ENCODE measurements at regions not wholly inside any gene's neighbourhood (a gene's known extent, or its start where the extent isn't known, plus 50 kb on each side); places are given as distances from the start of the nearest gene placed in this dataset.
A peak's percentile ranks its signal among the peaks of the same experiment; 100 is the strongest.

DNA sequence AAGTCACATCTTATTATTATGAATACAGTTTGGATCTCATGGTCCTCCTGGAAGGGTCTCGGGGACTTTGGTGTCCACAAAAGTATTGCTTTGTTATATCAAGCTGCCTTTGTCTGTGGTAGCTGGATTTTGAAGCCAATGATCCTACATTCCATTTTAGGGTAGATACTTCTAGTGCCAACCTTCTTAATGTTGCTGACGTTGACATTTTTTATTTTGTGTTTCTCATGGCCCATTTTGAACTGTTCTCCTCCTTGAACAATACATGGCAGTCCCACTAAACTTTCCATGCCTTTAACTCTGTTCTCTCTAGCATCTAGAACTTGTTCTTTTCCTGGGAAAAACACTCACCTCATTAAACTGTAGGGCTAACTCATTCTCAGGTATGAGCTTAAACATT lies 425.8 kb downstream of the KCTD16 start:
- TF ChIP-seq POLR2A (IDR thresholded peaks at IDR 0.05; ENCODE audit: low read depth, low read length): no peak
- TF ChIP-seq, protein P1, sequence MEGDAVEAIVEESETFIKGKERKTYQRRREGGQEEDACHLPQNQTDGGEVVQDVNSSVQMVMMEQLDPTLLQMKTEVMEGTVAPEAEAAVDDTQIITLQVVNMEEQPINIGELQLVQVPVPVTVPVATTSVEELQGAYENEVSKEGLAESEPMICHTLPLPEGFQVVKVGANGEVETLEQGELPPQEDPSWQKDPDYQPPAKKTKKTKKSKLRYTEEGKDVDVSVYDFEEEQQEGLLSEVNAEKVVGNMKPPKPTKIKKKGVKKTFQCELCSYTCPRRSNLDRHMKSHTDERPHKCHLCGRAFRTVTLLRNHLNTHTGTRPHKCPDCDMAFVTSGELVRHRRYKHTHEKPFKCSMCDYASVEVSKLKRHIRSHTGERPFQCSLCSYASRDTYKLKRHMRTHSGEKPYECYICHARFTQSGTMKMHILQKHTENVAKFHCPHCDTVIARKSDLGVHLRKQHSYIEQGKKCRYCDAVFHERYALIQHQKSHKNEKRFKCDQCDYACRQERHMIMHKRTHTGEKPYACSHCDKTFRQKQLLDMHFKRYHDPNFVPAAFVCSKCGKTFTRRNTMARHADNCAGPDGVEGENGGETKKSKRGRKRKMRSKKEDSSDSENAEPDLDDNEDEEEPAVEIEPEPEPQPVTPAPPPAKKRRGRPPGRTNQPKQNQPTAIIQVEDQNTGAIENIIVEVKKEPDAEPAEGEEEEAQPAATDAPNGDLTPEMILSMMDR (conservative IDR thresholded peaks at IDR 0.05; ENCODE audit: low read depth, low read length): no peak
- TF ChIP-seq MAFK (IDR thresholded peaks at IDR 0.05; ENCODE audit: low read depth, low read length): peak; percentile 92

Data from IMR-90 (cell line).